GM12891 (cell line): ENCODE measurements at regions not wholly inside any gene's neighbourhood (a gene's known extent, or its start where the extent isn't known, plus 50 kb on each side); places are given as distances from the start of the nearest gene placed in this dataset.

Experiments
- DNase-seq: peaks from one replicate; pipeline ENCODE4 v3.0.0; 2011; ENCODE audit warnings: low spot score; ENCODE audit not compliant: insufficient read length
- FAIRE-seq: peaks from 2 replicates; lab custom pipeline; 2011; peaks lifted over from hg19 to GRCh38; lab: Jason Lieb, UNC
- PAX5 ChIP-seq: IDR thresholded peaks from 2 replicates; pipeline ENCODE4 v1.6.1; 2011; ENCODE audit warnings: low read length, moderate library complexity, mild to moderate bottlenecking; ENCODE audit not compliant: insufficient read depth, severe bottlenecking
- POLR2A ChIP-seq: IDR thresholded peaks from 2 replicates; pipeline ENCODE4 v1.6.1; 2011; ENCODE audit warnings: low read depth, low read length, control low read depth
- POLR2AphosphoS5 ChIP-seq: IDR thresholded peaks from 2 replicates; pipeline ENCODE4 v1.6.1; 2011; ENCODE audit warnings: low read depth, low read length, control low read depth
- POU2F2 ChIP-seq: IDR thresholded peaks from 2 replicates; pipeline ENCODE4 v1.6.1; 2011; ENCODE audit warnings: low read depth, mild to moderate bottlenecking, control low read depth, low read length, moderate library complexity
- SPI1 ChIP-seq: IDR thresholded peaks from 2 replicates; pipeline ENCODE4 v1.6.1; 2011; ENCODE audit warnings: low read depth, low read length, control low read depth
- TAF1 ChIP-seq: IDR thresholded peaks from 2 replicates; pipeline ENCODE4 v1.6.1; 2011; ENCODE audit warnings: low read depth, low read length, control low read depth

- DNase-seq (no peak), FAIRE-seq (no peak)
- TF ChIP-seq TAF1 (no peak), PAX5 (no peak), POLR2A (no peak), SPI1 (no peak), POLR2AphosphoS5 (no peak), POU2F2 (no peak)
Observed at GRCh38 chr18:73939391-73939790, 208.2 kb downstream of the FBXO15 start.

- FAIRE-seq, result no peak
- no peak for TF ChIP-seq POLR2AphosphoS5
- TF ChIP-seq TAF1, result no peak
- DNase-seq, result no peak
Observed at GRCh38 chr18:73933685-73934084, 213.9 kb downstream of the FBXO15 start.

GRCh38 chr18:73932976-73933375, 214.7 kb downstream of the FBXO15 start:
- TF ChIP-seq POLR2AphosphoS5 (no peak), POLR2A (no peak), SPI1 (no peak)
- DNase-seq (no peak), FAIRE-seq (no peak)

GRCh38 chr18:73927496-73927895, 220.1 kb downstream of the FBXO15 start:
- TF ChIP-seq SPI1, result no peak
- TF ChIP-seq POLR2A, result no peak
- no peak for TF ChIP-seq POLR2AphosphoS5
- no peak for TF ChIP-seq POU2F2
- TF ChIP-seq PAX5, result no peak
- no peak for TF ChIP-seq TAF1
- DNase-seq (no peak), FAIRE-seq (no peak)

GRCh38 chr18:73924836-73925235, 222.8 kb downstream of the FBXO15 start:
- TF ChIP-seq POU2F2 (no peak), TAF1 (no peak), POLR2A (no peak), POLR2AphosphoS5 (no peak), PAX5 (no peak), SPI1 (no peak)
- FAIRE-seq (no peak), DNase-seq (no peak)

GRCh38 chr18:73924307-73924706, 223.3 kb downstream of the FBXO15 start:
- no peak for TF ChIP-seq TAF1
- TF ChIP-seq POLR2AphosphoS5, result no peak
- TF ChIP-seq POU2F2, result no peak
- TF ChIP-seq PAX5, result no peak
- no peak for TF ChIP-seq SPI1
- no peak for TF ChIP-seq POLR2A
- FAIRE-seq, result no peak

GRCh38 chr18:73923866-73924265, 223.8 kb downstream of the FBXO15 start:
- FAIRE-seq (no peak), DNase-seq (no peak)
- no peak for TF ChIP-seq POU2F2

More at GRCh38 chr18:73924307-73924706, 223.3 kb downstream of the FBXO15 start:
- no peak for DNase-seq

- FAIRE-seq (no peak), DNase-seq (no peak)
- TF ChIP-seq TAF1 (no peak), POLR2A (no peak), SPI1 (no peak), PAX5 (no peak), POLR2AphosphoS5 (no peak), POU2F2 (no peak)
Observed at GRCh38 chr18:73920033-73920432, 227.6 kb downstream of the FBXO15 start.

- DNase-seq, result no peak
- no peak for FAIRE-seq
- TF ChIP-seq POLR2A (no peak), POLR2AphosphoS5 (no peak), POU2F2 (no peak), TAF1 (no peak), PAX5 (no peak), SPI1 (no peak)
Observed at GRCh38 chr18:73918816-73919215, 228.8 kb downstream of the FBXO15 start.

- no peak for DNase-seq
- no peak for FAIRE-seq
- TF ChIP-seq TAF1 (no peak), POU2F2 (no peak), PAX5 (no peak), POLR2AphosphoS5 (no peak), SPI1 (no peak), POLR2A (no peak)
Observed at GRCh38 chr18:73917046-73917445, 230.6 kb downstream of the FBXO15 start.

- DNase-seq (no peak), FAIRE-seq (no peak)
- no peak for TF ChIP-seq TAF1
- no peak for TF ChIP-seq PAX5
- no peak for TF ChIP-seq POLR2AphosphoS5
- TF ChIP-seq POLR2A, result no peak
- no peak for TF ChIP-seq SPI1
- no peak for TF ChIP-seq POU2F2
Observed at GRCh38 chr18:73913505-73913904, 234.1 kb downstream of the FBXO15 start.
